ENCODE measurements at regions not wholly inside any gene's neighbourhood (a gene's known extent, or its start where the extent isn't known, plus 50 kb on each side); places are given as distances from the start of the nearest gene placed in this dataset.

- TF ChIP-seq CDX4 (CRISPR knock-in tag; IDR thresholded peaks at IDR 0.05; ENCODE audit: borderline replicate concordance) (no peak), AR (CRISPR knock-in tag; IDR thresholded peaks at IDR 0.05) (no peak), MXD4 (CRISPR knock-in tag; IDR thresholded peaks at IDR 0.05; ENCODE audit: borderline replicate concordance) (no peak), NR2C2 (CRISPR knock-in tag; IDR thresholded peaks at IDR 0.05) (no peak), ARID4B (CRISPR knock-in tag; IDR thresholded peaks at IDR 0.05; ENCODE audit: borderline replicate concordance) (no peak), JUN (CRISPR knock-in tag; IDR thresholded peaks at IDR 0.05) (no peak), MYBL2 (CRISPR knock-in tag; IDR thresholded peaks at IDR 0.05) (no peak), TP53 (CRISPR knock-in tag; IDR thresholded peaks at IDR 0.05) (no peak), ZMAT4 (CRISPR knock-in tag; IDR thresholded peaks at IDR 0.05) (no peak), GTF2I (CRISPR knock-in tag; conservative IDR thresholded peaks at IDR 0.05) (no peak), IRF1 (CRISPR knock-in tag; IDR thresholded peaks at IDR 0.05) (no peak), ZNF281 (CRISPR knock-in tag; IDR thresholded peaks at IDR 0.05) (no peak)
Measured at GRCh38 chr10:2682491-2682890, 384.9 kb upstream of the PFKP start (continued).

GRCh38 chr10:2681891-2682290 is 385.5 kb upstream of the PFKP start:
- H3K27me3 Mint-ChIP-seq (ENCODE audit: low read depth) = peaks cover 5% of the 10 kb centered on the region; the same call in 1 of the 2 replicates
- CTCF ChIA-PET = no interaction called here
- H3K9me3 Mint-ChIP-seq = peaks cover 3% of the 10 kb centered on the region; the same call in 1 of the 2 replicates
- no peaks in the 10 kb centered on the region for H3K36me3 Mint-ChIP-seq
- POLR2A ChIA-PET = no interaction called here
- no peak overlapping the region for H3K4me3 Mint-ChIP-seq
- DNase-seq (ENCODE audit: low spot score) (no peak), ATAC-seq (no peak)
- H3K4me1 Mint-ChIP-seq = no peaks in the 10 kb centered on the region
- H3K27ac Mint-ChIP-seq = no peak overlapping the region
- TF ChIP-seq ZNF416 (CRISPR knock-in tag; IDR thresholded peaks at IDR 0.05) = no peak
- no peak for TF ChIP-seq TEAD4 (CRISPR knock-in tag; IDR thresholded peaks at IDR 0.05)
- no peak for TF ChIP-seq NR3C1 (CRISPR knock-in tag; conservative IDR thresholded peaks at IDR 0.05; ENCODE audit: low read depth)
- TF ChIP-seq NFATC4 (CRISPR knock-in tag; IDR thresholded peaks at IDR 0.05) = no peak
- TF ChIP-seq ATF1 (CRISPR knock-in tag; IDR thresholded peaks at IDR 0.05) = no peak
- TF ChIP-seq ELF4 (CRISPR knock-in tag; IDR thresholded peaks at IDR 0.05; ENCODE audit: low read depth) = no peak
- no peak for TF ChIP-seq CTCF (IDR thresholded peaks at IDR 0.05)
- no peak for TF ChIP-seq USF2 (CRISPR knock-in tag; IDR thresholded peaks at IDR 0.05)
- TF ChIP-seq GABPB1 (CRISPR knock-in tag; IDR thresholded peaks at IDR 0.05) = no peak
- TF ChIP-seq EMX1 (CRISPR knock-in tag; IDR thresholded peaks at IDR 0.05) = no peak
- TF ChIP-seq IRF2 (CRISPR knock-in tag; IDR thresholded peaks at IDR 0.05; ENCODE audit: borderline replicate concordance, low read depth) = no peak
- TF ChIP-seq FOXK1 (CRISPR knock-in tag; IDR thresholded peaks at IDR 0.05) = no peak
